ENCODE measurements at regions not wholly inside any gene's neighbourhood (a gene's known extent, or its start where the extent isn't known, plus 50 kb on each side); places are given as distances from the start of the nearest gene placed in this dataset.

GRCh38 chr22:47463220-47463619, 700.8 kb downstream of the TBC1D22A start:
- TF ChIP-seq CTCF (conservative IDR thresholded peaks at IDR 0.05; ENCODE audit: low read depth in 2 of 2) (no peak), EZH2 (IDR thresholded peaks at IDR 0.05; ENCODE audit: low read depth, unreplicated experiment) (no peak)

All from GM23338 (cell line).